Body of pancreas (tissue), 4 donors: ENCODE measurements at regions not wholly inside any gene's neighbourhood (a gene's known extent, or its start where the extent isn't known, plus 50 kb on each side); places are given as distances from the start of the nearest gene placed in this dataset.

ENCODE experiments used
- ATAC-seq: fragments of 150-250 bp; one replicate; pipeline ENCODE4 v1.9.1; 2016
- DNase-seq, 4 donors: peaks; one replicate each; pipeline ENCODE4 v3.0.0-alpha.2; 2019
- H3K27ac ChIP-seq, 4 donors: fragments of 200-600 bp; sonication (generic); 1 replicate in 3 of 4; 2 replicates in 1 of 4; pipeline versions ENCODE4 v1.5.1 to v1.6.1; 2016 to 2019; ENCODE audit warnings: mild to moderate bottlenecking in 1 of 4, mixed read lengths in 1 of 4, moderate library complexity in 1 of 4
- H3K27me3 ChIP-seq, 2 donors: fragments of 200-600 bp; sonication (generic); one replicate each; pipeline ENCODE4 v1.6.0; 2016; ENCODE audit warnings: mild to moderate bottlenecking in 1 of 2
- H3K36me3 ChIP-seq, 2 donors: fragments of 200-600 bp; sonication (generic); replicated peaks in 1 of 2; 2 replicates each; pipeline ENCODE4 v1.5.1; 2016; ENCODE audit warnings: low read depth in 2 of 2; ENCODE audit not compliant: insufficient read depth in 1 of 2
- H3K4me1 ChIP-seq: fragments of 200-600 bp; sonication (generic); one replicate; pipeline ENCODE4 v1.6.0; 2016
- H3K4me3 ChIP-seq, 2 donors: fragments of 200-600 bp; sonication (generic); 1 replicate in 1 of 2; 2 replicates in 1 of 2; pipeline ENCODE4 v1.5.1; 2016 to 2019
- H3K9me3 ChIP-seq, 3 donors: fragments of 200-600 bp; sonication (generic); 1 replicate in 2 of 3; 2 replicates in 1 of 3; pipeline ENCODE4 v1.5.1; 2016
- POLR2A ChIP-seq, 3 donors: fragments of 450-650 bp; IDR thresholded peaks; one replicate each; pipeline ENCODE4 v1.6.1; 2016; ENCODE audit warnings: antibody characterized with exemption in 3 of 3, mild to moderate bottlenecking in 2 of 3
- WGBS, 2 donors: methylation state at CpG; one replicate each; pipeline ENCODE4 v1.1.5; 2017; 5-methylcytosine and 5-hydroxymethylcytosine counted together
- intact Hi-C: fragments of 100-400 bp; cut with DNase I; formaldehyde crosslinking; loops from one replicate; pipeline ENCODE4 v1.15.1; 2023
- TF ChIP-seq, protein P1 (sequence below), 7 experiments: fragments of 450-650 bp in 4 of 7; fragments of 200-600 bp in 3 of 7; sonication (generic) in 3 of 7; IDR thresholded peaks; one replicate each; pipeline ENCODE4 v1.5.1; 2016 to 2019; ENCODE audit warnings: antibody characterized with exemption in 7 of 7

GRCh38 chrX:8374041-8374825, 90.4 kb upstream of the VCX3B start:
- WGBS, 2 donors: 90 to 93% methylated on average over 3 to 7 of the region's 7 CpGs
- H3K4me3 ChIP-seq: no peak overlapping the region
- no peaks in the 10 kb centered on the region for H3K9me3 ChIP-seq
- TF ChIP-seq, protein P1, sequence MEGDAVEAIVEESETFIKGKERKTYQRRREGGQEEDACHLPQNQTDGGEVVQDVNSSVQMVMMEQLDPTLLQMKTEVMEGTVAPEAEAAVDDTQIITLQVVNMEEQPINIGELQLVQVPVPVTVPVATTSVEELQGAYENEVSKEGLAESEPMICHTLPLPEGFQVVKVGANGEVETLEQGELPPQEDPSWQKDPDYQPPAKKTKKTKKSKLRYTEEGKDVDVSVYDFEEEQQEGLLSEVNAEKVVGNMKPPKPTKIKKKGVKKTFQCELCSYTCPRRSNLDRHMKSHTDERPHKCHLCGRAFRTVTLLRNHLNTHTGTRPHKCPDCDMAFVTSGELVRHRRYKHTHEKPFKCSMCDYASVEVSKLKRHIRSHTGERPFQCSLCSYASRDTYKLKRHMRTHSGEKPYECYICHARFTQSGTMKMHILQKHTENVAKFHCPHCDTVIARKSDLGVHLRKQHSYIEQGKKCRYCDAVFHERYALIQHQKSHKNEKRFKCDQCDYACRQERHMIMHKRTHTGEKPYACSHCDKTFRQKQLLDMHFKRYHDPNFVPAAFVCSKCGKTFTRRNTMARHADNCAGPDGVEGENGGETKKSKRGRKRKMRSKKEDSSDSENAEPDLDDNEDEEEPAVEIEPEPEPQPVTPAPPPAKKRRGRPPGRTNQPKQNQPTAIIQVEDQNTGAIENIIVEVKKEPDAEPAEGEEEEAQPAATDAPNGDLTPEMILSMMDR (IDR thresholded peaks at IDR 0.05): no peak
- TF ChIP-seq POLR2A (IDR thresholded peaks at IDR 0.05): no peak
- H3K4me1 ChIP-seq: no peaks in the 10 kb centered on the region
- DNase-seq (no peak), ATAC-seq (no peak)
- intact Hi-C loops: no loop called here
- H3K36me3 ChIP-seq: no peaks in the 10 kb centered on the region
- H3K27me3 ChIP-seq: no peaks in the 10 kb centered on the region
- H3K27ac ChIP-seq: no peak overlapping the region

DNA sequence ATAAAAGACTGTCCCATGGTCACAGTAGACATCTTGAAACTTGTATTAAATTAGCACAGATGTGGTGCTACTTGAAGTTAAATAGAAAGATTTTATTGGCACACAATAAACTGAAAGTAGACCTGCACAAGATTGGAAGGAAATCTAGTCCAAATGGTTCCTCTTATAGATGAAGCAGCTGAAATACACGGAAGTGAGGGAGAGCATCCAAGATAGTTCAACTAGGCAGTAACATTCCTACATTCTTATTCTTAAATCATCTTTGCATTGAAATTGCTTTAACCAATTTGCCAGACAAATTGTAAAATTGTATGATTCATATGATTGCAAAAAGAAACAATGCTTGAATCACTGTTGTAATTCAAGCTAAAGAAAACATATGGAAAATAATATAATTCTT, 87.6 kb upstream of the VCX3B start:
- no peak for DNase-seq
- Histone ChIP-seq H3K9me3 (no peaks in the 10 kb centered on the region), H3K4me1 (no peaks in the 10 kb centered on the region), H3K27me3 (no peaks in the 10 kb centered on the region), H3K4me3 (no peak overlapping the region), H3K27ac (no peak overlapping the region), H3K36me3 (no peaks in the 10 kb centered on the region)
- WGBS, 2 donors: 68 to 92% methylated on average over 1 of the region's 1 CpG
- ATAC-seq: no peak
- intact Hi-C loops: no loop called here
- TF ChIP-seq, protein P1 (IDR thresholded peaks at IDR 0.05): no peak
- TF ChIP-seq POLR2A (IDR thresholded peaks at IDR 0.05): no peak

- 62 to 80% methylated on average over 2 of the region's 2 CpGs for WGBS, 2 donors
- Histone ChIP-seq H3K27me3 (no peaks in the 10 kb centered on the region), H3K27ac (no peak overlapping the region), H3K4me3 (no peak overlapping the region), H3K36me3 (no peaks in the 10 kb centered on the region), H3K4me1 (no peaks in the 10 kb centered on the region), H3K9me3 (no peaks in the 10 kb centered on the region)
- no peak for TF ChIP-seq POLR2A (IDR thresholded peaks at IDR 0.05)
- TF ChIP-seq, protein P1 (IDR thresholded peaks at IDR 0.05): no peak
- intact Hi-C loops: no loop called here
- ATAC-seq (no peak), DNase-seq (no peak)
These were observed 73.9 kb upstream of the VCX3B start for GRCh38 chrX:8390771-8391170.

- 43 to 58% methylated on average over 5 of the region's 5 CpGs for WGBS, 2 donors
- H3K27me3 ChIP-seq: no peaks in the 10 kb centered on the region
- intact Hi-C loops: no loop called here
- H3K4me1 ChIP-seq: peaks cover 10% of the 10 kb centered on the region
- H3K4me3 ChIP-seq: no peak overlapping the region
- H3K27ac ChIP-seq: no peak overlapping the region
- DNase-seq (peak in 2 of 4 donors; percentile 10 to 12), ATAC-seq (no peak)
- H3K36me3 ChIP-seq: no peaks in the 10 kb centered on the region
- no peaks in the 10 kb centered on the region for H3K9me3 ChIP-seq
- TF ChIP-seq, protein P1 (IDR thresholded peaks at IDR 0.05): no peak
- TF ChIP-seq POLR2A (IDR thresholded peaks at IDR 0.05): no peak
These were observed 60.6 kb upstream of the VCX3B start for GRCh38 chrX:8403988-8404387.

GRCh38 chrX:8404471-8404870, 60.2 kb upstream of the VCX3B start:
- H3K27me3 ChIP-seq: no peaks in the 10 kb centered on the region
- H3K9me3 ChIP-seq: no peaks in the 10 kb centered on the region
- 22 to 28% methylated on average over 6 of the region's 6 CpGs for WGBS, 2 donors
- H3K4me1 ChIP-seq: peaks cover 10% of the 10 kb centered on the region
- no peak overlapping the region for H3K4me3 ChIP-seq
- TF ChIP-seq, protein P1 (IDR thresholded peaks at IDR 0.05): no peak
- TF ChIP-seq POLR2A (IDR thresholded peaks at IDR 0.05): no peak
- H3K36me3 ChIP-seq: no peaks in the 10 kb centered on the region
- DNase-seq: peak; percentile 10 to 37 (median 15)
- ATAC-seq: no peak
- H3K27ac ChIP-seq: no peak overlapping the region
- intact Hi-C loops: no loop called here
